CD8-positive, alpha-beta memory T cell (primary cell): ENCODE measurements at regions not wholly inside any gene's neighbourhood (a gene's known extent, or its start where the extent isn't known, plus 50 kb on each side); places are given as distances from the start of the nearest gene placed in this dataset.

Experiments
- CTCF ChIA-PET: fragments of 350-600 bp; sonication (Branson Sonifier 250); formaldehyde crosslinking; loops from one replicate; lab custom pipeline; 2021; ENCODE audit warnings: antibody characterized with exemption; lab: Charles Lee
- POLR2A ChIA-PET: fragments of 350-600 bp; sonication (Branson Sonifier 250); formaldehyde crosslinking; loops from one replicate; lab custom pipeline; 2021; ENCODE audit warnings: antibody characterized with exemption; lab: Charles Lee
- DNase-seq, 5 donors: peaks; one replicate each; pipeline versions ENCODE4 v3.0.0 to v3.0.0-alpha.2; 2020 to 2022; ENCODE audit warnings: mixed read lengths in 1 of 5
- H3K27ac ChIP-seq: one replicate; pipeline ENCODE4 v1.7.0; 2013; ENCODE audit warnings: low read depth, mild to moderate bottlenecking, low read length, moderate library complexity
- H3K27me3 ChIP-seq: 2 replicates; pipeline ENCODE4 v1.7.0; 2013; ENCODE audit warnings: low read length, mild to moderate bottlenecking; ENCODE audit not compliant: insufficient read depth, poor library complexity, severe bottlenecking
- H3K36me3 ChIP-seq: 2 replicates; pipeline ENCODE4 v1.7.0; 2013; ENCODE audit warnings: mild to moderate bottlenecking, low read length, moderate library complexity; ENCODE audit not compliant: insufficient read depth
- H3K4me1 ChIP-seq: 2 replicates; pipeline ENCODE4 v1.7.0; 2013; ENCODE audit warnings: mild to moderate bottlenecking, low read length, moderate library complexity; ENCODE audit not compliant: insufficient read depth
- H3K4me3 ChIP-seq: 2 replicates; pipeline ENCODE4 v1.7.0; 2013; ENCODE audit warnings: mild to moderate bottlenecking, low read length
- H3K9me3 ChIP-seq: 2 replicates; pipeline ENCODE4 v1.7.0; 2013; ENCODE audit warnings: mild to moderate bottlenecking, low read length
- H3K27ac Mint-ChIP-seq, 8 donors: one replicate each; pipeline ENCODE4 v1.8.0; 2020 to 2021; ENCODE audit warnings: mixed read lengths in 8 of 8, mild to moderate bottlenecking in 6 of 8, inconsistent platforms in 3 of 8, moderate library complexity in 3 of 8
- H3K27me3 Mint-ChIP-seq, 2 donors: one replicate each; pipeline ENCODE4 v1.8.0; 2020 to 2021; ENCODE audit warnings: mixed read lengths in 2 of 2, mild to moderate bottlenecking in 1 of 2, moderate library complexity in 1 of 2
- H3K36me3 Mint-ChIP-seq, 3 donors: one replicate each; pipeline ENCODE4 v1.8.0; 2020 to 2021; ENCODE audit warnings: mixed read lengths in 3 of 3, inconsistent platforms in 1 of 3, mild to moderate bottlenecking in 1 of 3
- H3K4me1 Mint-ChIP-seq, 3 donors: one replicate each; pipeline ENCODE4 v1.8.0; 2020 to 2021; ENCODE audit warnings: mixed read lengths in 3 of 3, inconsistent platforms in 1 of 3, mild to moderate bottlenecking in 1 of 3
- H3K4me3 Mint-ChIP-seq, 7 donors: one replicate each; pipeline ENCODE4 v1.8.0; 2020 to 2021; ENCODE audit warnings: mixed read lengths in 7 of 7, mild to moderate bottlenecking in 6 of 7, moderate library complexity in 4 of 7, inconsistent platforms in 2 of 7
- H3K9me3 Mint-ChIP-seq, 5 donors: one replicate each; pipeline ENCODE4 v1.8.0; 2020 to 2022; ENCODE audit warnings: mixed read lengths in 5 of 5, mild to moderate bottlenecking in 3 of 5, moderate library complexity in 2 of 5, inconsistent platforms in 1 of 5

DNA sequence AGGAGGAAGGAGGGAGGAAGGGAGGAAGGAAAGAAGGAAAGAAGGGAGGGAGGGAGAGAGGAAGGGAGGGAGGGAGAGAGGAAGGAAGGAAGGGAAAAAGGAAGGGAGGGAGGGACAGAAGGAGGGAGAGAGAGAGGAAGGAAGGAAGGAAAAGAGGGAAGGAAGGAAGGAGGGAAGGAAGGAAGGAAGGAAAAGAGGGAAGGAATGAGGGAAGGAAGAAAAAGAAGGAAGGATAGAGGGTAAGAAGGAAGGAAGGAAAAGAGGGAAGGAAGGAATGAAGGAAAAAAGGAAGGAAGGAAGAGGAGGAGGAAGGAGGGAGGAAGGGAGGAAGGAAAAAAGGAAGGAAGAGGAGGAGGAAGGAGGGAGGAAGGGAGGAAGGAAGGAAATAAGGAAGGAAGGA, 796.8 kb downstream of the ARAP2 start:
- no peak for DNase-seq
- H3K4me3 Mint-ChIP-seq: no peak overlapping the region

DNA sequence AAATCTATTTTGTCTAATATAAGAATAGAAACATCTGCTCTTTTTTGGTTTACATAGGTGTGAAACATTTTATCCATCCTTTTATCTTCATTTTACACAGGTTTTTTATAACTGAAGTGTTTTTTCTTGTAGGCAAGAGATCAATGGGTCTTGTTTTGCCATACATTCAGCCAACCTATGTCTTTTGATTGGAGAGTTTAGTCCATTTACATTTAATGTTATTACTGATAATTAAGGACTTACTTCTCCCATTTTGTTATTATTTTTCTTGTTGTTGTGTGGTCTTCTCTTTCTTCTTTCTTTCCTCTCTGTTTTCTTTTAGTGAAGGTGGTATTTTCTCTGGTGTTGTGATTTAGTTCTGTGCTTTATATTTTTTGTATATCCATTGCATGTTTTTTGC, 785.3 kb downstream of the ARAP2 start:
- no peaks in the 10 kb centered on the region for H3K36me3 Mint-ChIP-seq
- DNase-seq: no peak
- H3K27ac Mint-ChIP-seq: no peak overlapping the region
- Histone ChIP-seq H3K4me1 (no peaks in the 10 kb centered on the region), H3K27ac (no peak overlapping the region), H3K9me3 (no peaks in the 10 kb centered on the region), H3K27me3 (no peaks in the 10 kb centered on the region), H3K4me3 (no peak overlapping the region), H3K36me3 (no peaks in the 10 kb centered on the region)
- H3K9me3 Mint-ChIP-seq: peaks cover 3 to 39% (median 10%) of the 10 kb centered on the region in 5 donors
- H3K27me3 Mint-ChIP-seq: peaks cover 0 to 3% of the 10 kb centered on the region in 2 donors
- no peak overlapping the region for H3K4me3 Mint-ChIP-seq
- ChIA-PET POLR2A (no interaction called here), CTCF (no interaction called here)
- H3K4me1 Mint-ChIP-seq: no peaks in the 10 kb centered on the region

More for the DNA sequence above, 796.8 kb downstream of the ARAP2 start:
- Mint-ChIP-seq H3K9me3 (peaks cover 0 to 25% (median 2%) of the 10 kb centered on the region in 5 donors), H3K27me3 (peaks cover 0 to 3% of the 10 kb centered on the region in 2 donors), H3K36me3 (no peaks in the 10 kb centered on the region), H3K27ac (no peak overlapping the region), H3K4me1 (no peaks in the 10 kb centered on the region)
- Histone ChIP-seq H3K4me1 (no peaks in the 10 kb centered on the region), H3K27ac (no peak overlapping the region), H3K9me3 (no peaks in the 10 kb centered on the region), H3K36me3 (no peaks in the 10 kb centered on the region), H3K27me3 (no peaks in the 10 kb centered on the region), H3K4me3 (no peak overlapping the region)
- POLR2A ChIA-PET: no interaction called here
- CTCF ChIA-PET: no interaction called here

DNA sequence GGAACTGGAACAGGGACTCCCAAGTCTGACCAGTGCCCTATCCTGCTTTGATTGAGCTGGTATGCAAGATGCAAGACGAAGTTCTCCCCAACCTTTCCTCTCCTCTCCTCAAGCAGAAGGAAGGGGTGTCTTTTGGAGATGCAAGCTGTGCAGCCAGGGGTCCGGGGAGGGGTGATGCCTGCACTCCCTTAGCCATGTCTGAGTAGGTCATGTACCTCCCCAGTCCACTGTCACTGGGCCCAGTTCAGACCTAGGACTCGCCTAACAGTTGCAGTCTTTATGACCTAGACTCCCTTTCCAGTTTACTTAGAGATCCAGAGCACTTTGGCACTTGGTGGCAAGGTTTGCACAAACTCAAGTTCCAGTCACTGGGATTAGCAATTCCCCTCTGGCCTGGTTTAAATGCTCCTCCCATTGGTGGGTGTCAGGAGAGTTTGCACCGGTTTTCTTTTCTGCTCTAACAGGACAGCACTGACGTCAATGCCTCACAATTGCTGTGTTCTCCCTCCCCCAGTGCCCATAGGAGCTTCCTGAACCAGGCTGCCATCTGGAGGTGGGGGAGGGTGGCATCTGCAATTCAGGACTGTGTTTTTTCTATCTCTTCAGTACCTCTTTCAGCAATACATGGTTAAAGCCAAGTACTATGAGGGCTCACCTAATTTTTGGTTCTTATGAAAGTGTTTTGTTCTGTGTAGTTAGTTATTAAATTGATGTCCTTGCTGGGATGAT, 782.2 kb downstream of the ARAP2 start:
- no peak overlapping the region for H3K27ac Mint-ChIP-seq
- peaks cover 0 to 3% of the 10 kb centered on the region in 2 donors for H3K27me3 Mint-ChIP-seq
- ChIA-PET POLR2A (no interaction called here), CTCF (no interaction called here)
- H3K4me1 Mint-ChIP-seq: no peaks in the 10 kb centered on the region
- H3K36me3 Mint-ChIP-seq: no peaks in the 10 kb centered on the region
- Histone ChIP-seq H3K27me3 (no peaks in the 10 kb centered on the region), H3K27ac (no peak overlapping the region), H3K9me3 (no peaks in the 10 kb centered on the region), H3K4me1 (no peaks in the 10 kb centered on the region), H3K4me3 (no peak overlapping the region), H3K36me3 (no peaks in the 10 kb centered on the region)
- peaks cover 3 to 42% (median 9%) of the 10 kb centered on the region in 5 donors for H3K9me3 Mint-ChIP-seq
- no peak overlapping the region for H3K4me3 Mint-ChIP-seq
- no peak for DNase-seq

DNA sequence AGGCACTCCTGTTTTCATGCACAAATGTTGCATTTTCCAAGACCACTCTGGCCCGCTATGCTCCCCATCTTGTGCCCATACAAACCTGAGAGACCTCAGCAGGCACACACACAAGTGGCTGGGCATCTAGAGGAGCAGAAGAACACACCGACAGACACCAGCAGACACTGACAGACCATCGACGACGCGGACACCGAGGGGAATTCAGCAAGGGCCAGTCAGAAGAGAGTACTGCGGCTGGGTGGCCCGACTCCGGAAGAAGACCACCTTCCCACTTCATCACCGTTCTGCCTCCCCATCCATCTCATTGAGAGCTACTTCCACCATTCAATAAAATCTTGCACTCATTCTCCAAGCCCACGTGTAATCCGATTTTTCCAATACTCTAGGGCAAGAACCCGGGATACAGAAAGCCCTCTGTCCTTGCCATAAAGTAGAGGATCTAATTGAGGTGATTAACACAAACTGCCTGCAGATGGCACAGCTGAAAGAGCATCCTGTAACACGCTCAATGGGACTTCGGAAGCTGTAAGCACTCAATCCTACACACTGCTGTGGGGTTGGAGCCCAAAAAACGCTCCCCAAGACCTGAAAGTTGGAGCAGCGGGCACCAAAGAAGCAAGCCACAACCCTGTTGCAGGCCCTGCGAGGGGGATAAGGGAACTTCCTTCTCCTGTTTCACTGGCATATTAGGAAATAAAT, 780.9 kb downstream of the ARAP2 start:
- Histone ChIP-seq H3K9me3 (no peaks in the 10 kb centered on the region), H3K36me3 (no peaks in the 10 kb centered on the region), H3K4me3 (no peak overlapping the region), H3K27me3 (no peaks in the 10 kb centered on the region), H3K27ac (no peak overlapping the region), H3K4me1 (no peaks in the 10 kb centered on the region)
- H3K36me3 Mint-ChIP-seq: no peaks in the 10 kb centered on the region
- H3K9me3 Mint-ChIP-seq: peaks cover 0 to 29% (median 7%) of the 10 kb centered on the region in 5 donors
- no peak for DNase-seq
- CTCF ChIA-PET: no interaction called here
- H3K4me3 Mint-ChIP-seq: no peak overlapping the region
- POLR2A ChIA-PET: no interaction called here
- no peaks in the 10 kb centered on the region for H3K4me1 Mint-ChIP-seq
- H3K27me3 Mint-ChIP-seq: peaks cover 0 to 2% of the 10 kb centered on the region in 2 donors
- no peak overlapping the region for H3K27ac Mint-ChIP-seq

DNA sequence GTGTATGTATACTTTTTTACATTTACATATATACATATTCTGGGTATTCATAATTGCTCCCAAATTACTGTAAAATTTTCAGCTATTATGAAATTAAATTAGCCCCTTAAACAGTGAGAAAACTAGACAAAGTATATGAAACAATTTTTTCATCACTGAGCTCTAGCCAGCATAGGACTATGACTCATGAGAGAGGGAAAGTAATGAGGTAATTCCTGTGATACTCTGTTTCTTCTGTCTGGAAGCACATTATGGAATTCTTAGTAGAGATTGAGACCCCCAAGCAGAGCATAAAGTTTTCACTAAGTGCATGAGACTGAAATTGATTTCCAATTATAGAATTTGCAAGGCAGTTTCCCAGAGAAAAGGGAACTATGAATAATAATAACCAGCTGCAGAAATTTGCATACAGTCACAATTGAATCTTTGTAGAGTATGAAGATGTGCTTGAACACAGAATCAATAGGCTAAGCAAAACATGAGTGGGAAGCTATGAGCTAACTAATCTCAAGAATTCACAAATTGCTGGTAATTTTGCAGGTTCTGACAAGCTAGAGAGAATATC, 779.3 kb downstream of the ARAP2 start:
- no peak overlapping the region for H3K4me3 ChIP-seq
- no peaks in the 10 kb centered on the region for H3K4me1 ChIP-seq
- DNase-seq: no peak
- Mint-ChIP-seq H3K4me3 (no peak overlapping the region), H3K27ac (no peak overlapping the region), H3K9me3 (peaks cover 0 to 12% (median under 1%) of the 10 kb centered on the region in 5 donors), H3K36me3 (no peaks in the 10 kb centered on the region), H3K4me1 (no peaks in the 10 kb centered on the region), H3K27me3 (no peaks in the 10 kb centered on the region)
- ChIA-PET CTCF (interaction anchor here (1.1 kb wide), 1 partner anchor 11 kb away, joined by 3 read pairs; no protein-coding TSS in a partner anchor), POLR2A (no interaction called here)
- no peak overlapping the region for H3K27ac ChIP-seq
- H3K36me3 ChIP-seq: no peaks in the 10 kb centered on the region
- no peaks in the 10 kb centered on the region for H3K9me3 ChIP-seq
- no peaks in the 10 kb centered on the region for H3K27me3 ChIP-seq

DNA sequence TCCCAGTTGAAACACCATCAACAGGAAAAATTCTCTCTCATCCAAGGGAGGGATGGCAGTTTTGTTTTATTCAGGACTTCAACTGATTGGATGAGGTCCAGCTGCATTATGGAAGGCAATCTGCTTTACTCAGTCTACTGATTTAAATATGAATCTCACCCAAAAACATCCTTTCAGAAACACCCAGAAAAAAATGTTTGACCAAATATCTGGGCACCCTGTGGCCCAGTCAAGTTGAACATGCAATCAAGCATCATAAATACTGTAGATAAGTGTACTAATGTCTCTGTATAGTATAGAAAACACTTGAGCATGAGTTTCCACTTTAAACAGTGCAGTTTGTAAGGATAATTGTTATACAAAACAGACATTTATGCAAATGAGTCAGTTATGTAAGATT, 753.2 kb downstream of the ARAP2 start:
- Mint-ChIP-seq H3K27me3 (no peaks in the 10 kb centered on the region), H3K9me3 (peaks cover 0 to 7% (median 3%) of the 10 kb centered on the region in 5 donors), H3K4me3 (no peak overlapping the region), H3K36me3 (no peaks in the 10 kb centered on the region), H3K27ac (no peak overlapping the region), H3K4me1 (no peaks in the 10 kb centered on the region)
- ChIA-PET POLR2A (no interaction called here), CTCF (no interaction called here)
- no peak for DNase-seq
- Histone ChIP-seq H3K9me3 (no peaks in the 10 kb centered on the region), H3K27me3 (no peaks in the 10 kb centered on the region), H3K27ac (no peak overlapping the region), H3K36me3 (no peaks in the 10 kb centered on the region), H3K4me3 (no peak overlapping the region), H3K4me1 (no peaks in the 10 kb centered on the region)

DNA sequence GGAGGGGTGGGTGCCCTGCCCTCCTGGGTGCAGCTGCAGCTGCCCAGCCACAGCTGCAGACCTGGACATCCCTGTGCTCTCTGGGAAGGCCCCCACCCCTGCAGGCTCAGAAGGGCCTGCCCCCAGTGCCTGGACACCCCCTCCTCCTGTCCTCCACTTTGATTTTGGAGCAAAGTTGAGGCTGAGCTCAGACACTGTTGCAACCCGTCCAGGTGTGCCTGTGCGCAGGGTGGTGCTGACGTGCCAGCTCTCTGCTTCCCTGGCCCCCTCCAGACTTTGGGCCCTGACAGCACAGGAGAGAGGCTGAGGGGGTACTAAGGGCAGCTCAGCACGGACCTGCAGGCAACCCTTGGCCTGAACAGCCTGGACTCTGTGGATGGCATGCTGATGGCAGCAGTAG, 750.3 kb downstream of the ARAP2 start:
- H3K27ac Mint-ChIP-seq: no peak overlapping the region
- peak in 1 of 5 donors; percentile 39 for DNase-seq
- no peak overlapping the region for H3K4me3 Mint-ChIP-seq
- ChIA-PET POLR2A (no interaction called here), CTCF (no interaction called here)
- H3K27ac ChIP-seq: no peak overlapping the region
- H3K9me3 Mint-ChIP-seq: peaks cover 0 to 7% (median 3%) of the 10 kb centered on the region in 5 donors
- no peaks in the 10 kb centered on the region for H3K36me3 ChIP-seq
- no peak overlapping the region for H3K4me3 ChIP-seq
- no peaks in the 10 kb centered on the region for H3K4me1 Mint-ChIP-seq
- H3K36me3 Mint-ChIP-seq: no peaks in the 10 kb centered on the region
- no peaks in the 10 kb centered on the region for H3K27me3 Mint-ChIP-seq
- no peaks in the 10 kb centered on the region for H3K9me3 ChIP-seq
- no peaks in the 10 kb centered on the region for H3K27me3 ChIP-seq
- H3K4me1 ChIP-seq: no peaks in the 10 kb centered on the region

DNA sequence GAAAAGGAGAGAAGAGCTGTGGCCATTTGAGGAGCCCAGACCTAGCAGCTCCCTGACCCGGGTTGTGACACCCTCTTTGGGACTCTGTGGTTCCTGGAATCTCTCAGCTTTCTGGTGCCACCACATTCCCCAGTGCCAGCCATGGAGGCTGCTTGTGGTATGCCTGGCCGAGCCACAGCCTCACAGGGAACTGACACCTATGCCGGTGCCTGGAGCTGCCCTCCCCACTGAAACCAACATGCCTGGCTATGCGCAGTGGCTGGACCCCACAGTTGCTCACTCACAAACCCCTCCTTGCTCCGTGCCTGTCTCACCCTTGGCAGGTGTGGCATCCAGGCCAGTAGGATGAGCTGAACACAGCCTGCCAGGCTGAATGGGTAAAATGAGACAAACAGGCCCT, 749.4 kb downstream of the ARAP2 start:
- no peak overlapping the region for H3K4me3 Mint-ChIP-seq
- H3K27ac Mint-ChIP-seq: no peak overlapping the region
- H3K36me3 ChIP-seq: no peaks in the 10 kb centered on the region
- H3K36me3 Mint-ChIP-seq: no peaks in the 10 kb centered on the region
- peaks cover 0 to 7% (median 3%) of the 10 kb centered on the region in 5 donors for H3K9me3 Mint-ChIP-seq
- no peak for DNase-seq
- H3K4me3 ChIP-seq: no peak overlapping the region
- no peaks in the 10 kb centered on the region for H3K27me3 ChIP-seq
- no peaks in the 10 kb centered on the region for H3K27me3 Mint-ChIP-seq
- no peak overlapping the region for H3K27ac ChIP-seq
- POLR2A ChIA-PET: no interaction called here
- H3K9me3 ChIP-seq: no peaks in the 10 kb centered on the region
- H3K4me1 Mint-ChIP-seq: no peaks in the 10 kb centered on the region
- H3K4me1 ChIP-seq: no peaks in the 10 kb centered on the region
- CTCF ChIA-PET: interaction anchor here (1.1 kb wide), 1 partner anchor 14 kb away, joined by 3 read pairs; no protein-coding TSS in a partner anchor
